NCI-H1436 treated with DMSO at 0.1 percent for 48 hours (cell line): ENCODE measurements at regions not wholly inside any gene's neighbourhood (a gene's known extent, or its start where the extent isn't known, plus 50 kb on each side); places are given as distances from the start of the nearest gene placed in this dataset.

Experiments used
- DNase-seq: peaks from one replicate; lab custom pipeline; 2025; lab: John Stamatoyannopoulos, UW

- no peak for DNase-seq
Observed at GRCh38 chr1:56071351-56071750, 508.0 kb downstream of the PLPP3 start.

- DNase-seq: no peak
Observed at GRCh38 chr1:56070601-56071000, 508.8 kb downstream of the PLPP3 start.

- no peak for DNase-seq
Observed at GRCh38 chr1:56069824-56070223, 509.5 kb downstream of the PLPP3 start.

GRCh38 chr1:56068908-56069307, 510.5 kb downstream of the PLPP3 start:
- no peak for DNase-seq

GRCh38 chr1:56068210-56068609, 511.2 kb downstream of the PLPP3 start:
- DNase-seq: no peak

GRCh38 chr1:56065729-56066128, 513.6 kb downstream of the PLPP3 start:
- no peak for DNase-seq

GRCh38 chr1:56064705-56065104, 514.7 kb downstream of the PLPP3 start:
- no peak for DNase-seq

GRCh38 chr1:56063461-56063860, 515.9 kb downstream of the PLPP3 start:
- no peak for DNase-seq

GRCh38 chr1:56062625-56063024, 516.7 kb downstream of the PLPP3 start:
- no peak for DNase-seq

GRCh38 chr1:56061824-56062223, 517.5 kb downstream of the PLPP3 start:
- DNase-seq: no peak

GRCh38 chr1:56060906-56061305, 518.5 kb downstream of the PLPP3 start:
- no peak for DNase-seq

GRCh38 chr1:56057466-56058405, 521.6 kb downstream of the PLPP3 start:
- no peak for DNase-seq

GRCh38 chr1:56056438-56057287, 522.7 kb downstream of the PLPP3 start:
- DNase-seq: no peak

- no peak for DNase-seq
Observed at GRCh38 chr1:56054959-56055358, 524.4 kb downstream of the PLPP3 start.

GRCh38 chr1:56052041-56052440, 527.3 kb downstream of the PLPP3 start:
- DNase-seq: no peak

- DNase-seq: no peak
Observed at GRCh38 chr1:56050911-56051310, 528.5 kb downstream of the PLPP3 start.

GRCh38 chr1:56045477-56045876, 533.9 kb downstream of the PLPP3 start:
- no peak for DNase-seq

GRCh38 chr1:56045062-56045461, 534.3 kb downstream of the PLPP3 start:
- DNase-seq: no peak

- no peak for DNase-seq
Observed at GRCh38 chr1:56036479-56036878, 542.9 kb downstream of the PLPP3 start.

GRCh38 chr1:56034847-56035481, 544.4 kb downstream of the PLPP3 start:
- no peak for DNase-seq

GRCh38 chr1:56034222-56034621, 545.1 kb downstream of the PLPP3 start:
- no peak for DNase-seq

GRCh38 chr1:56033321-56034037, 545.9 kb downstream of the PLPP3 start:
- DNase-seq: no peak
